Gastroesophageal sphincter (tissue), 4 donors: ENCODE measurements at regions not wholly inside any gene's neighbourhood (a gene's known extent, or its start where the extent isn't known, plus 50 kb on each side); places are given as distances from the start of the nearest gene placed in this dataset.

Experiments used
- ATAC-seq: fragments of 150-250 bp; one replicate; pipeline ENCODE4 v1.9.1; 2016; ENCODE audit warnings: mild to moderate bottlenecking, moderate library complexity
- H3K27ac ChIP-seq, 4 donors: fragments of 200-600 bp; sonication (generic) in 3 of 4; 1 replicate in 3 of 4; 2 replicates in 1 of 4; pipeline ENCODE4 v1.5.1; 2016 to 2019
- H3K27me3 ChIP-seq: fragments of 200-600 bp; sonication (generic); one replicate; pipeline ENCODE4 v1.5.1; 2019
- H3K36me3 ChIP-seq, 2 donors: fragments of 200-600 bp; sonication (generic); one replicate each; pipeline ENCODE4 v1.5.1; 2019; ENCODE audit warnings: control low read depth in 1 of 2
- H3K4me1 ChIP-seq, 3 donors: fragments of 200-600 bp; sonication (generic); 1 replicate in 2 of 3; 2 replicates in 1 of 3; pipeline ENCODE4 v1.5.1; 2016 to 2019; ENCODE audit warnings: control low read depth in 2 of 3
- H3K4me3 ChIP-seq, 2 donors: fragments of 200-600 bp; sonication (generic); one replicate each; pipeline ENCODE4 v1.5.1; 2019; ENCODE audit warnings: mild to moderate bottlenecking in 1 of 2, moderate library complexity in 1 of 2
- H3K9me3 ChIP-seq, 3 donors: fragments of 200-600 bp; sonication (generic); one replicate each; pipeline ENCODE4 v1.5.1; 2017 to 2019; ENCODE audit warnings: control low read depth in 2 of 3
- CTCF ChIP-seq, 4 experiments: fragments of 200-600 bp in 2 of 4; fragments of 450-650 bp in 2 of 4; sonication (generic) in 1 of 4; IDR thresholded peaks; one replicate each; pipeline ENCODE4 v1.5.1; 2017 to 2019; ENCODE audit warnings: antibody characterized with exemption in 4 of 4, mild to moderate bottlenecking in 2 of 4, moderate library complexity in 2 of 4
- EP300 ChIP-seq: sonication (generic); formaldehyde crosslinking; IDR thresholded peaks from one replicate; pipeline ENCODE4 v1.6.1; 2017; ENCODE audit warnings: antibody characterized with exemption, mild to moderate bottlenecking
- POLR2A ChIP-seq, 2 donors: fragments of 450-650 bp; IDR thresholded peaks; one replicate each; pipeline ENCODE4 v1.6.1; 2017; ENCODE audit warnings: antibody characterized with exemption in 2 of 2, mild to moderate bottlenecking in 2 of 2, moderate library complexity in 1 of 2
- POLR2AphosphoS5 ChIP-seq: sonication (generic); formaldehyde crosslinking; IDR thresholded peaks from one replicate; pipeline ENCODE4 v1.6.1; 2017; ENCODE audit warnings: antibody characterized with exemption
- WGBS, 2 donors: methylation state at CpG; one replicate each; pipeline ENCODE4 v1.1.5; 2018; ENCODE audit warnings: low coverage in 1 of 2; 5-methylcytosine and 5-hydroxymethylcytosine counted together

DNA sequence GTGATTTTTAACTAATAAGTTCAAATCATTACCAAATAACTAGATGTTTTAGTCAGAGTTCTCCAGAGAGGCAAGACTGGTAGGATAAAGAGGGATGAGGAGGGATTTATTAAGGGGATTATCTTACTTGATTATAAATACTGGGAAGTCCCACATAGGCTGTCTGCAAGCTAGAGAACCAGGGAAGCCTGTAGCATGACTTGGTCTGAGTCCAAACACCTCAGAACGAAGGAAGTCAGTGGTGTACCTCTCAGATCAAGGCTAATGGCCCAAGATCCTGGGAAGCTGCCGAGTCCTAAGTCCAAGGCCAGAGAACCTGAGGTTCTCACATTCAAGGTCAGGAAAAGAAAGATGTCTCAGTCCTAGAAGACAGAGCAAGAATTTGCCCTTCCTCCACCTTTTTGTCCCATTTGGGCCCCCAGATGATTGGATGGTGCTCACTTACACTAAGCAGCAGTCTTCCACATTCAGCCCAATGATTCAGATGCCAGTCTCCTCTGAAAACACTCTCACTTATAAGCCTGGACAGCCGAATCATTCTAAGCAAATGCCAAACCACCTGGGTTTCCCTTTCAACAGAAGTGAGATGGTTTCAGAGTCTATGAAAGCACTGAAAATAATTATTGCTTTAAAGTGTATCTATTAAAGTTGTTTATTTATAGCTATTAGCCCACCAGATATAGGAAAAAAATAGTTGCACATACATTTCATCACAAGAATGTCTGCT lies 1599.2 kb downstream of the OLFM4 start:
- Histone ChIP-seq H3K9me3 (no peaks in the 10 kb centered on the region), H3K4me3 (no peak overlapping the region), H3K36me3 (no peaks in the 10 kb centered on the region), H3K4me1 (no peaks in the 10 kb centered on the region), H3K27me3 (no peaks in the 10 kb centered on the region), H3K27ac (no peak overlapping the region)
- no peak for TF ChIP-seq POLR2AphosphoS5
- TF ChIP-seq CTCF (IDR thresholded peaks at IDR 0.05) = no peak
- TF ChIP-seq POLR2A (IDR thresholded peaks at IDR 0.05) = no peak
- TF ChIP-seq EP300 = no peak
- 68 to 87% methylated on average over 3 of the region's 3 CpGs for WGBS, 2 donors
- no peak for ATAC-seq

- Histone ChIP-seq H3K4me1 (no peaks in the 10 kb centered on the region), H3K36me3 (no peaks in the 10 kb centered on the region), H3K4me3 (no peak overlapping the region), H3K27ac (no peak overlapping the region), H3K27me3 (no peaks in the 10 kb centered on the region), H3K9me3 (no peaks in the 10 kb centered on the region)
- no peak for ATAC-seq
- 68 to 76% methylated on average over 2 of the region's 2 CpGs for WGBS, 2 donors
- TF ChIP-seq CTCF (IDR thresholded peaks at IDR 0.05) = no peak
- TF ChIP-seq POLR2A (IDR thresholded peaks at IDR 0.05) = no peak
- TF ChIP-seq EP300 = no peak
- no peak for TF ChIP-seq POLR2AphosphoS5
Measured at GRCh38 chr13:54628383-54628782, 1599.8 kb downstream of the OLFM4 start.

DNA sequence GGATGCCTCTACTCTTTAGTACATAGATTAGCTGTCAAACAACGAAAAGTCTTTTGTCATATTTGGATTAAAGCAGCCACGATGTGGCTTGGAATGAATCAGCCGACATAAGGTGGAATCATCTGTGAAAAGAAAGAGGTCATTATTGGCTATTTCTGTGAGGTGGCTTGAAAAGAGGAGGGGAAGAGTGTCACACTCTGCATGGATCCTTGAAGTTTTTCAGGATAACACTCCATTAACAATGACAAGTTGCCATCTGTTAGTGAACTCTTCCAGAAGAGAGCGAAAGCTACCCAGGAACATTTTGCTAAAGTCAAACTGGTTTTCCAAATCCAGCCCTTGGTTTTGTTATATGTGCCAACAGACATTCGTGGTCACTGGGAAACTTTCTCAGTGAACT lies 1604.8 kb downstream of the OLFM4 start:
- no peak overlapping the region for H3K4me3 ChIP-seq
- no peak overlapping the region for H3K27ac ChIP-seq
- H3K4me1 ChIP-seq = no peaks in the 10 kb centered on the region
- no peaks in the 10 kb centered on the region for H3K9me3 ChIP-seq
- H3K36me3 ChIP-seq = no peaks in the 10 kb centered on the region
- no peaks in the 10 kb centered on the region for H3K27me3 ChIP-seq
- no peak for ATAC-seq
- TF ChIP-seq EP300 (no peak), POLR2A (IDR thresholded peaks at IDR 0.05) (no peak), CTCF (IDR thresholded peaks at IDR 0.05) (no peak), POLR2AphosphoS5 (no peak)
- 41 to 52% methylated on average over 5 of the region's 5 CpGs for WGBS, 2 donors

- WGBS, 2 donors = 92% methylated on average over 2 of the region's 2 CpGs
- Histone ChIP-seq H3K27ac (no peak overlapping the region), H3K27me3 (no peaks in the 10 kb centered on the region), H3K36me3 (no peaks in the 10 kb centered on the region), H3K9me3 (no peaks in the 10 kb centered on the region), H3K4me1 (no peaks in the 10 kb centered on the region), H3K4me3 (no peak overlapping the region)
- ATAC-seq = no peak
- TF ChIP-seq EP300 (no peak), POLR2AphosphoS5 (no peak), CTCF (IDR thresholded peaks at IDR 0.05) (no peak), POLR2A (IDR thresholded peaks at IDR 0.05) (no peak)
Measured at GRCh38 chr13:54636231-54636630, 1607.6 kb downstream of the OLFM4 start.

DNA sequence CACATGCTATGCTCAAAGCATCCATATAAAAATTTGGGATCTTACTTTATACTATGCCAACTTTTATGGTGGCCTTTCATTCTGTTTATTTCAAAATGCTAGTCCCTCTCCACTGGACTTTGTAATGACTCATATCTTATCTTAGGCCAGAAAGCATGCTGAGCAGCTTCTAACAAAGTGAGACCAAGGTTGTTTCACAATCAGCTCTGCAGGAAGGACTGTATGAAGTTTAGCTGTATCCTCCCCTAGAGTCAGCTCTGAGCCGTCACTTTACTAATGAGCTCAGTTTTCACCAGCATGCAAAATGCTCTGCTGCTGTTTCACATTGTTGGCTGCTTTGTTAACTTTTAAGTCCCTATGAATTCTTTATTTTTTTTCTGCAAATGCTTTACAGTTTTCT lies 1608.8 kb downstream of the OLFM4 start:
- Histone ChIP-seq H3K27ac (no peak overlapping the region), H3K4me3 (no peak overlapping the region), H3K36me3 (no peaks in the 10 kb centered on the region), H3K27me3 (no peaks in the 10 kb centered on the region), H3K9me3 (no peaks in the 10 kb centered on the region), H3K4me1 (no peaks in the 10 kb centered on the region)
- no peak for ATAC-seq
- WGBS, 2 donors = 21 to 40% methylated on average over 1 of the region's 1 CpG
- TF ChIP-seq POLR2AphosphoS5 (no peak), EP300 (no peak), POLR2A (IDR thresholded peaks at IDR 0.05) (no peak), CTCF (IDR thresholded peaks at IDR 0.05) (no peak)
